Activated T-helper 17 cell treated with anti-CD3 and anti-CD28 coated beads, Interleukin-2, amount 50 U/mL, for 72 hours (primary cell): ENCODE measurements at regions not wholly inside any gene's neighbourhood (a gene's known extent, or its start where the extent isn't known, plus 50 kb on each side); places are given as distances from the start of the nearest gene placed in this dataset.

Experiments used
- ATAC-seq: fragments of 150-1000 bp; cut with Tn5 transposase; replicated peaks from 2 replicates; pipeline ENCODE4 v1.10.0; 2021; ENCODE audit warnings: mild to moderate bottlenecking, moderate library complexity
- H3K27ac Mint-ChIP-seq: one replicate; pipeline ENCODE4 v1.8.0; 2022; ENCODE audit warnings: mixed read lengths
- H3K27me3 Mint-ChIP-seq: one replicate; pipeline ENCODE4 v1.8.0; 2022; ENCODE audit warnings: mixed read lengths
- H3K36me3 Mint-ChIP-seq: one replicate; pipeline ENCODE4 v1.8.0; 2022; ENCODE audit warnings: low read depth, mild to moderate bottlenecking, mixed read lengths
- H3K4me1 Mint-ChIP-seq: one replicate; pipeline ENCODE4 v1.8.0; 2022; ENCODE audit warnings: mixed read lengths
- H3K4me3 Mint-ChIP-seq: one replicate; pipeline ENCODE4 v1.8.0; 2022; ENCODE audit warnings: mild to moderate bottlenecking, mixed read lengths
- H3K9me3 Mint-ChIP-seq: one replicate; pipeline ENCODE4 v1.8.0; 2022; ENCODE audit warnings: mixed read lengths

GRCh38 chr9:80866576-80867227, 822.6 kb downstream of the TLE1 start:
- H3K36me3 Mint-ChIP-seq, result no peaks in the 10 kb centered on the region
- ATAC-seq, result no peak
- no peak overlapping the region for H3K4me3 Mint-ChIP-seq
- peaks cover 27% of the 10 kb centered on the region for H3K9me3 Mint-ChIP-seq
- no peak overlapping the region for H3K27ac Mint-ChIP-seq
- H3K27me3 Mint-ChIP-seq, result no peaks in the 10 kb centered on the region
- H3K4me1 Mint-ChIP-seq, result no peaks in the 10 kb centered on the region

- no peak overlapping the region for H3K27ac Mint-ChIP-seq
- H3K4me3 Mint-ChIP-seq, result no peak overlapping the region
- no peak for ATAC-seq
- peaks cover 27% of the 10 kb centered on the region for H3K9me3 Mint-ChIP-seq
- H3K36me3 Mint-ChIP-seq, result no peaks in the 10 kb centered on the region
- no peaks in the 10 kb centered on the region for H3K4me1 Mint-ChIP-seq
- no peaks in the 10 kb centered on the region for H3K27me3 Mint-ChIP-seq
Observed at GRCh38 chr9:80866121-80866520, 823.2 kb downstream of the TLE1 start.

GRCh38 chr9:80843028-80843427, 846.3 kb downstream of the TLE1 start:
- Mint-ChIP-seq H3K9me3 (peaks cover 6% of the 10 kb centered on the region), H3K36me3 (no peaks in the 10 kb centered on the region), H3K27me3 (no peaks in the 10 kb centered on the region), H3K4me3 (no peak overlapping the region), H3K27ac (no peak overlapping the region), H3K4me1 (no peaks in the 10 kb centered on the region)
- no peak for ATAC-seq

- H3K36me3 Mint-ChIP-seq, result no peaks in the 10 kb centered on the region
- H3K9me3 Mint-ChIP-seq, result peaks cover 7% of the 10 kb centered on the region
- ATAC-seq, result no peak
- H3K27me3 Mint-ChIP-seq, result no peaks in the 10 kb centered on the region
- no peak overlapping the region for H3K27ac Mint-ChIP-seq
- H3K4me1 Mint-ChIP-seq, result no peaks in the 10 kb centered on the region
- no peak overlapping the region for H3K4me3 Mint-ChIP-seq
Observed at GRCh38 chr9:80842389-80842788, 847.0 kb downstream of the TLE1 start.

- H3K36me3 Mint-ChIP-seq, result no peaks in the 10 kb centered on the region
- no peak for ATAC-seq
- H3K27ac Mint-ChIP-seq, result no peak overlapping the region
- H3K4me1 Mint-ChIP-seq, result no peaks in the 10 kb centered on the region
- no peaks in the 10 kb centered on the region for H3K27me3 Mint-ChIP-seq
- H3K9me3 Mint-ChIP-seq, result peaks cover 7% of the 10 kb centered on the region
- no peak overlapping the region for H3K4me3 Mint-ChIP-seq
Observed at GRCh38 chr9:80841888-80842287, 847.5 kb downstream of the TLE1 start.

GRCh38 chr9:80839821-80840675, 849.3 kb downstream of the TLE1 start:
- no peaks in the 10 kb centered on the region for H3K4me1 Mint-ChIP-seq
- no peak overlapping the region for H3K27ac Mint-ChIP-seq
- ATAC-seq, result no peak
- no peak overlapping the region for H3K4me3 Mint-ChIP-seq
- peaks cover 3% of the 10 kb centered on the region for H3K9me3 Mint-ChIP-seq
- no peaks in the 10 kb centered on the region for H3K27me3 Mint-ChIP-seq
- H3K36me3 Mint-ChIP-seq, result no peaks in the 10 kb centered on the region

- H3K4me1 Mint-ChIP-seq, result no peaks in the 10 kb centered on the region
- no peak for ATAC-seq
- no peak overlapping the region for H3K4me3 Mint-ChIP-seq
- H3K27ac Mint-ChIP-seq, result no peak overlapping the region
- no peaks in the 10 kb centered on the region for H3K27me3 Mint-ChIP-seq
- H3K9me3 Mint-ChIP-seq, result peaks cover 12% of the 10 kb centered on the region
- H3K36me3 Mint-ChIP-seq, result no peaks in the 10 kb centered on the region
Observed at GRCh38 chr9:80836013-80836412, 853.3 kb downstream of the TLE1 start.

- no peak for ATAC-seq
- H3K27me3 Mint-ChIP-seq, result no peaks in the 10 kb centered on the region
- peaks cover 20% of the 10 kb centered on the region for H3K9me3 Mint-ChIP-seq
- no peaks in the 10 kb centered on the region for H3K36me3 Mint-ChIP-seq
- no peak overlapping the region for H3K27ac Mint-ChIP-seq
- H3K4me3 Mint-ChIP-seq, result no peak overlapping the region
- no peaks in the 10 kb centered on the region for H3K4me1 Mint-ChIP-seq
Observed at GRCh38 chr9:80831751-80832150, 857.6 kb downstream of the TLE1 start.

GRCh38 chr9:80811656-80812055, 877.7 kb downstream of the TLE1 start:
- no peaks in the 10 kb centered on the region for H3K36me3 Mint-ChIP-seq
- H3K4me3 Mint-ChIP-seq, result no peak overlapping the region
- no peak overlapping the region for H3K27ac Mint-ChIP-seq
- H3K27me3 Mint-ChIP-seq, result no peaks in the 10 kb centered on the region
- ATAC-seq, result no peak
- H3K4me1 Mint-ChIP-seq, result no peaks in the 10 kb centered on the region
- peaks cover 9% of the 10 kb centered on the region for H3K9me3 Mint-ChIP-seq

GRCh38 chr9:80811003-80811402, 878.3 kb downstream of the TLE1 start:
- Mint-ChIP-seq H3K9me3 (peaks cover 9% of the 10 kb centered on the region), H3K36me3 (no peaks in the 10 kb centered on the region), H3K4me3 (no peak overlapping the region), H3K27me3 (no peaks in the 10 kb centered on the region), H3K27ac (no peak overlapping the region), H3K4me1 (no peaks in the 10 kb centered on the region)
- ATAC-seq, result no peak

- Mint-ChIP-seq H3K4me1 (no peaks in the 10 kb centered on the region), H3K36me3 (no peaks in the 10 kb centered on the region), H3K27me3 (no peaks in the 10 kb centered on the region), H3K27ac (no peak overlapping the region), H3K4me3 (no peak overlapping the region), H3K9me3 (peaks cover 5% of the 10 kb centered on the region)
- no peak for ATAC-seq
Observed at GRCh38 chr9:80806671-80807070, 882.7 kb downstream of the TLE1 start.

GRCh38 chr9:80804873-80805272, 884.5 kb downstream of the TLE1 start:
- Mint-ChIP-seq H3K27me3 (no peaks in the 10 kb centered on the region), H3K4me1 (no peaks in the 10 kb centered on the region), H3K27ac (no peak overlapping the region), H3K4me3 (no peak overlapping the region), H3K36me3 (no peaks in the 10 kb centered on the region), H3K9me3 (peaks cover 11% of the 10 kb centered on the region)
- no peak for ATAC-seq

- no peaks in the 10 kb centered on the region for H3K36me3 Mint-ChIP-seq
- no peaks in the 10 kb centered on the region for H3K4me1 Mint-ChIP-seq
- no peaks in the 10 kb centered on the region for H3K27me3 Mint-ChIP-seq
- no peak overlapping the region for H3K4me3 Mint-ChIP-seq
- H3K27ac Mint-ChIP-seq, result no peak overlapping the region
- no peak for ATAC-seq
- H3K9me3 Mint-ChIP-seq, result peaks cover 12% of the 10 kb centered on the region
Observed at GRCh38 chr9:80797831-80798688, 891.3 kb downstream of the TLE1 start.

- no peak overlapping the region for H3K4me3 Mint-ChIP-seq
Observed at GRCh38 chr9:80797101-80797829, 892.1 kb downstream of the TLE1 start.

More at GRCh38 chr9:80797101-80797829, 892.1 kb downstream of the TLE1 start:
- ATAC-seq, result no peak
- Mint-ChIP-seq H3K27me3 (no peaks in the 10 kb centered on the region), H3K9me3 (peaks cover 11% of the 10 kb centered on the region), H3K36me3 (no peaks in the 10 kb centered on the region), H3K27ac (no peak overlapping the region), H3K4me1 (no peaks in the 10 kb centered on the region)
